SK-N-SH (cell line): ENCODE measurements at regions not wholly inside any gene's neighbourhood (a gene's known extent, or its start where the extent isn't known, plus 50 kb on each side); places are given as distances from the start of the nearest gene placed in this dataset.
A peak's percentile ranks its signal among the peaks of the same experiment; 100 is the strongest.

Experiments used
- CTCF ChIA-PET: fragments of 300-600, 350-600 bp; formaldehyde crosslinking; extraction: SDS; loops from one replicate; lab custom pipeline; 2021; lab: Yijun Ruan, JAX
- POLR2A ChIA-PET: fragments of 350-600 bp; sonication (Branson Sonifier 250); formaldehyde crosslinking; extraction: SDS; loops from one replicate; lab custom pipeline; 2020; ENCODE audit warnings: antibody characterized with exemption, inconsistent platforms; lab: Yijun Ruan, JAX
- DNase-seq: peaks from one replicate; pipeline ENCODE4 v3.0.0; 2012
- H2AFZ ChIP-seq: fragments of 200-600 bp; sonication (generic); 2 replicates; pipeline ENCODE4 v1.8.1; 2016; ENCODE audit warnings: antibody characterized with exemption, mild to moderate bottlenecking, low read depth
- H3F3A ChIP-seq: fragments of 200-600 bp; sonication (generic); replicated peaks from 2 replicates; pipeline ENCODE3; 2016; ENCODE audit warnings: antibody characterized with exemption, mild to moderate bottlenecking; ENCODE audit not compliant: insufficient read depth
- H3K27ac ChIP-seq, 2 experiments: fragments of 200-500 bp in 1 of 2; fragments of 200-600 bp in 1 of 2; sonication (Bioruptor generic) in 1 of 2; sonication (generic), shearing (Covaris generic) in 1 of 2; 2 replicates each; pipeline versions ENCODE4 v1.5.1 to v1.6.1; 2014 to 2016; ENCODE audit warnings: low read depth in 2 of 2, inconsistent platforms in 1 of 2, low read length in 1 of 2, mild to moderate bottlenecking in 1 of 2, mixed read lengths in 1 of 2
- H3K27me3 ChIP-seq: fragments of 200-600 bp; sonication (generic), shearing (Covaris generic); 2 replicates; pipeline ENCODE4 v1.6.1; 2016; ENCODE audit warnings: mixed run types; ENCODE audit not compliant: insufficient read depth
- H3K36me3 ChIP-seq, 2 experiments: fragments of 200-500 bp in 1 of 2; fragments of 200-600 bp in 1 of 2; sonication (Bioruptor generic) in 1 of 2; sonication (generic) in 1 of 2; replicated peaks in 1 of 2; 2 replicates each; pipeline versions ENCODE3 to v1.5.1; 2014 to 2016; ENCODE audit warnings: low read length in 1 of 2, mild to moderate bottlenecking in 1 of 2; ENCODE audit not compliant: insufficient read depth in 2 of 2, control insufficient read depth in 1 of 2
- H3K4me1 ChIP-seq, 2 experiments: fragments of 200-500 bp in 1 of 2; fragments of 200-600 bp in 1 of 2; sonication (Bioruptor generic) in 1 of 2; sonication (generic), shearing (Covaris generic) in 1 of 2; 2 replicates each; pipeline versions ENCODE4 v1.5.1 to v1.6.1; 2014 to 2016; ENCODE audit warnings: low read depth in 1 of 2, low read length in 1 of 2, mixed run types in 1 of 2; ENCODE audit not compliant: insufficient read depth in 2 of 2, control insufficient read depth in 1 of 2
- H3K4me2 ChIP-seq: fragments of 200-600 bp; sonication (generic), shearing (Covaris generic); 2 replicates; pipeline ENCODE4 v1.6.1; 2017; ENCODE audit warnings: mixed run types
- H3K4me3 ChIP-seq, 2 experiments: fragments of 200-500 bp in 1 of 2; fragments of 200-600 bp in 1 of 2; sonication (Bioruptor generic) in 1 of 2; sonication (generic), shearing (Covaris generic) in 1 of 2; 2 replicates each; pipeline versions ENCODE4 v1.5.1 to v1.8.1; 2014 to 2016; ENCODE audit warnings: low read depth in 2 of 2, inconsistent platforms in 1 of 2, low read length in 1 of 2, mild to moderate bottlenecking in 1 of 2, mixed read lengths in 1 of 2, moderate library complexity in 1 of 2
- H3K79me2 ChIP-seq: fragments of 200-600 bp; sonication (generic); 2 replicates; pipeline ENCODE4 v1.8.1; 2017; ENCODE audit warnings: mild to moderate bottlenecking; ENCODE audit not compliant: insufficient read depth
- H3K9ac ChIP-seq: fragments of 200-600 bp; sonication (generic); 2 replicates; pipeline ENCODE4 v1.6.1; 2017; ENCODE audit warnings: mixed run types
- H3K9me2 ChIP-seq: fragments of 200-600 bp; sonication (generic); 2 replicates; pipeline ENCODE4 v1.6.1; 2017; ENCODE audit warnings: mixed run types
- H3K9me3 ChIP-seq: fragments of 200-600 bp; sonication (generic); 2 replicates; pipeline ENCODE4 v1.6.1; 2017; ENCODE audit warnings: mixed run types, mild to moderate bottlenecking, moderate library complexity
- H4K20me1 ChIP-seq: fragments of 200-600 bp; sonication (generic); 2 replicates; pipeline ENCODE4 v1.6.1; 2017; ENCODE audit warnings: mild to moderate bottlenecking, mixed run types; ENCODE audit not compliant: insufficient read depth
- ELF1 ChIP-seq: IDR thresholded peaks from 2 replicates; pipeline ENCODE4 v1.4.0; 2012
- EZH2phosphoT487 ChIP-seq: fragments of 200-600 bp; sonication (generic); IDR thresholded peaks from 2 replicates; pipeline ENCODE4 v1.6.1; 2017; ENCODE audit warnings: low read depth, mixed run types, mild to moderate bottlenecking, antibody characterized with exemption, moderate library complexity, borderline replicate concordance
- FOSL2 ChIP-seq: IDR thresholded peaks from 2 replicates; pipeline ENCODE4 v1.4.0; 2012; ENCODE audit warnings: low read depth, mild to moderate bottlenecking, moderate library complexity, borderline replicate concordance
- GABPA ChIP-seq: IDR thresholded peaks from 2 replicates; pipeline ENCODE4 v1.4.0; 2012; ENCODE audit warnings: low read depth, mild to moderate bottlenecking
- JUND ChIP-seq: IDR thresholded peaks from 2 replicates; pipeline ENCODE4 v1.4.0; 2012
- MXI1 ChIP-seq: IDR thresholded peaks from 2 replicates; pipeline ENCODE4 v1.6.1; 2012; ENCODE audit warnings: mild to moderate bottlenecking, low read depth, low read length, improper control_type of control experiment
- NFIC ChIP-seq: IDR thresholded peaks from 2 replicates; pipeline ENCODE4 v1.4.0; 2012; ENCODE audit warnings: borderline replicate concordance
- PBX3 ChIP-seq: IDR thresholded peaks from 2 replicates; pipeline ENCODE4; 2012
- POLR2AphosphoS5 ChIP-seq: IDR thresholded peaks from 2 replicates; pipeline ENCODE4 v1.6.1; 2012; ENCODE audit warnings: low read depth, low read length
- RFX5 ChIP-seq: IDR thresholded peaks from 2 replicates; pipeline ENCODE4 v1.6.1; 2012; ENCODE audit warnings: mild to moderate bottlenecking, improper control_type of control experiment, low read length
- SIN3A ChIP-seq: IDR thresholded peaks from 2 replicates; pipeline ENCODE4 v1.6.1; 2012; ENCODE audit warnings: low read depth, mild to moderate bottlenecking, low read length, moderate library complexity, borderline replicate concordance
- SMC3 ChIP-seq: IDR thresholded peaks from 2 replicates; pipeline ENCODE4 v1.6.1; 2012; ENCODE audit warnings: low read depth, low read length, improper control_type of control experiment
- TAF1 ChIP-seq: IDR thresholded peaks from 2 replicates; pipeline ENCODE4 v1.6.1; 2012; ENCODE audit warnings: low read depth, mild to moderate bottlenecking, low read length, moderate library complexity, borderline replicate concordance
- TCF12 ChIP-seq: IDR thresholded peaks from 2 replicates; pipeline ENCODE4 v1.4.0; 2012
- TEAD4 ChIP-seq: IDR thresholded peaks from 2 replicates; pipeline ENCODE4 v1.4.0; 2012; ENCODE audit warnings: mild to moderate bottlenecking, borderline replicate concordance; ENCODE audit not compliant: insufficient read depth
- USF2 ChIP-seq: fragments of 150-350 bp; IDR thresholded peaks from 2 replicates; pipeline ENCODE4 v1.6.1; 2017; ENCODE audit warnings: antibody characterized with exemption, low read length, low read depth, borderline replicate concordance
- YY1 ChIP-seq: IDR thresholded peaks from 2 replicates; pipeline ENCODE4 v1.4.0; 2012; ENCODE audit warnings: low read depth, mild to moderate bottlenecking
- WGBS: methylation state at CpG from one replicate; pipeline ENCODE4 v1.1.6; 2017; ENCODE audit warnings: low lambda C conversion rate; 5-methylcytosine and 5-hydroxymethylcytosine counted together

- no peaks in the 10 kb centered on the region for H3K9me3 ChIP-seq
- DNase-seq, result no peak
- H3K79me2 ChIP-seq, result no peaks in the 10 kb centered on the region
- WGBS, result 44% methylated on average over 4 of the region's 4 CpGs
- no peak overlapping the region for H2AFZ ChIP-seq
- no peak overlapping the region for H3K9ac ChIP-seq
- ChIA-PET CTCF (interaction anchor here (1.1 to 5.0 kb wide), 5 partner anchors 9 to 208 kb away, joined by 3 to 39 read pairs (median 5); no protein-coding TSS in a partner anchor), POLR2A (no interaction called here)
- no peaks in the 10 kb centered on the region for H4K20me1 ChIP-seq
- H3K4me2 ChIP-seq, result no peak overlapping the region
- H3K27ac ChIP-seq, result peak overlapping the region in 1 of 2 experiments; percentile 85; a peak in 1 of 4 replicates
- H3K27me3 ChIP-seq, result no peaks in the 10 kb centered on the region
- H3K9me2 ChIP-seq, result no peaks in the 10 kb centered on the region
- no peaks in the 10 kb centered on the region for H3K36me3 ChIP-seq
- H3K4me3 ChIP-seq, result no peak overlapping the region
- H3K4me1 ChIP-seq, result peaks cover 0 to 21% of the 10 kb centered on the region in 2 experiments; a peak in 2 of 4 replicates
- H3F3A ChIP-seq, result no peaks in the 10 kb centered on the region
- TF ChIP-seq USF2 (no peak), ELF1 (no peak), NFIC (no peak), TEAD4 (no peak), YY1 (no peak), TAF1 (no peak), EZH2phosphoT487 (no peak), POLR2AphosphoS5 (no peak)
Measured at GRCh38 chr20:39258253-39258652, 296.1 kb downstream of the DHX35 start.

- POLR2A ChIA-PET, result no interaction called here
- Histone ChIP-seq H3K27ac (no peak overlapping the region), H3K9me2 (no peaks in the 10 kb centered on the region)
- TF ChIP-seq FOSL2 (no peak), ELF1 (no peak), JUND (no peak), SMC3 (no peak), GABPA (no peak), MXI1 (no peak), PBX3 (no peak), SIN3A (no peak), RFX5 (no peak), TCF12 (no peak)
- TF ChIP-seq, all 33 proteins: peak for 0
- Histone ChIP-seq H3K27me3 (no peaks in the 10 kb centered on the region), H3K4me1 (peaks cover 0 to 11% of the 10 kb centered on the region in 2 experiments; a peak in 1 of 4 replicates), H3K79me2 (no peaks in the 10 kb centered on the region), H3F3A (no peaks in the 10 kb centered on the region), H3K4me3 (no peak overlapping the region), H3K9ac (no peak overlapping the region), H4K20me1 (no peaks in the 10 kb centered on the region), H3K4me2 (no peak overlapping the region), H3K9me3 (no peaks in the 10 kb centered on the region), H3K36me3 (no peaks in the 10 kb centered on the region), H2AFZ (no peak overlapping the region)
- WGBS, result 40% methylated on average over 4 of the region's 9 CpGs
- DNase-seq, result no peak
- CTCF ChIA-PET, result interaction anchor here (3.1 kb wide), 1 partner anchor 11 kb away, joined by 18 read pairs; no protein-coding TSS in a partner anchor
Measured at GRCh38 chr20:39253051-39253755, 291.1 kb downstream of the DHX35 start.
